ENCODE measurements at regions not wholly inside any gene's neighbourhood (a gene's known extent, or its start where the extent isn't known, plus 50 kb on each side); places are given as distances from the start of the nearest gene placed in this dataset.

GRCh38 chr2:144078106-144078505, 441.8 kb downstream of the ZEB2 start:
- H3K4me3 ChIP-seq (ENCODE audit: low read depth, low read length), result no peak overlapping the region
- TF ChIP-seq CTCF (IDR thresholded peaks at IDR 0.05; ENCODE audit: low read depth, low read length), result no peak

GRCh38 chr2:144074450-144074849, 445.5 kb downstream of the ZEB2 start:
- TF ChIP-seq CTCF (IDR thresholded peaks at IDR 0.05; ENCODE audit: low read depth, low read length), result no peak
- no peak overlapping the region for H3K4me3 ChIP-seq (ENCODE audit: low read depth, low read length)

GRCh38 chr2:144071461-144071860, 448.5 kb downstream of the ZEB2 start:
- no peak overlapping the region for H3K4me3 ChIP-seq (ENCODE audit: low read depth, low read length)
- TF ChIP-seq CTCF (IDR thresholded peaks at IDR 0.05; ENCODE audit: low read depth, low read length), result peak; percentile 56

GRCh38 chr2:144067506-144067905, 452.4 kb downstream of the ZEB2 start:
- no peak overlapping the region for H3K4me3 ChIP-seq (ENCODE audit: low read depth, low read length)
- no peak for TF ChIP-seq CTCF (IDR thresholded peaks at IDR 0.05; ENCODE audit: low read depth, low read length)

- no peak overlapping the region for H3K4me3 ChIP-seq (ENCODE audit: low read depth, low read length)
- TF ChIP-seq CTCF (IDR thresholded peaks at IDR 0.05; ENCODE audit: low read depth, low read length), result no peak
Observed at GRCh38 chr2:144063602-144064001, 456.3 kb downstream of the ZEB2 start.

GRCh38 chr2:144054911-144055310, 465.0 kb downstream of the ZEB2 start:
- TF ChIP-seq CTCF (IDR thresholded peaks at IDR 0.05; ENCODE audit: low read depth, low read length), result no peak
- H3K4me3 ChIP-seq (ENCODE audit: low read depth, low read length), result no peak overlapping the region

GRCh38 chr2:144052083-144052482, 467.8 kb downstream of the ZEB2 start:
- TF ChIP-seq CTCF (IDR thresholded peaks at IDR 0.05; ENCODE audit: low read depth, low read length), result no peak
- no peak overlapping the region for H3K4me3 ChIP-seq (ENCODE audit: low read depth, low read length)
